Trophoblast cell (in vitro differentiated cells and primary cell): ENCODE measurements at regions not wholly inside any gene's neighbourhood (a gene's known extent, or its start where the extent isn't known, plus 50 kb on each side); places are given as distances from the start of the nearest gene placed in this dataset.

Source experiments
- DNase-seq, 2 donors: peaks; one replicate each; pipeline ENCODE4 v3.0.0-alpha.2; 2016
- H2AFZ ChIP-seq: 2 replicates; pipeline ENCODE4 v1.6.1; 2013; ENCODE audit warnings: low read length, moderate library complexity, mild to moderate bottlenecking; ENCODE audit not compliant: insufficient read depth, poor library complexity
- H2AK5ac ChIP-seq: 2 replicates; pipeline ENCODE4 v1.6.1; 2013; ENCODE audit warnings: mild to moderate bottlenecking, low read length
- H2BK120ac ChIP-seq: 2 replicates; pipeline ENCODE4 v1.6.1; 2013; ENCODE audit warnings: low read length, mild to moderate bottlenecking, moderate library complexity; ENCODE audit not compliant: insufficient read depth, poor library complexity
- H2BK12ac ChIP-seq: 2 replicates; pipeline ENCODE4 v1.6.1; 2013; ENCODE audit warnings: mild to moderate bottlenecking, low read length, moderate library complexity
- H2BK5ac ChIP-seq: 2 replicates; pipeline ENCODE4 v1.6.1; 2013; ENCODE audit warnings: low read length, low read depth, moderate library complexity, mild to moderate bottlenecking; ENCODE audit not compliant: poor library complexity
- H3K14ac ChIP-seq: 2 replicates; pipeline ENCODE4 v1.6.1; 2013; ENCODE audit warnings: mild to moderate bottlenecking, low read length
- H3K18ac ChIP-seq: 2 replicates; pipeline ENCODE4 v1.6.1; 2013; ENCODE audit warnings: mild to moderate bottlenecking, low read length
- H3K23ac ChIP-seq: 2 replicates; pipeline ENCODE4 v1.6.1; 2013; ENCODE audit warnings: low read length
- H3K27ac ChIP-seq: 2 replicates; pipeline ENCODE4 v1.5.1; 2013; ENCODE audit warnings: low read depth, mild to moderate bottlenecking, inconsistent platforms, low read length, moderate library complexity
- H3K27me3 ChIP-seq: 2 replicates; pipeline ENCODE4 v1.6.1; 2013; ENCODE audit warnings: inconsistent platforms, mild to moderate bottlenecking, low read length, moderate library complexity; ENCODE audit not compliant: insufficient read depth
- H3K36me3 ChIP-seq, 2 experiments: 1 replicate in 1 of 2; 2 replicates in 1 of 2; pipeline ENCODE4 v1.6.1; 2013; ENCODE audit warnings: low read length in 2 of 2, mild to moderate bottlenecking in 2 of 2, moderate library complexity in 1 of 2; ENCODE audit not compliant: insufficient read depth in 2 of 2, control insufficient read depth in 1 of 2
- H3K4ac ChIP-seq: 2 replicates; pipeline ENCODE4 v1.6.1; 2013; ENCODE audit warnings: low read depth, mild to moderate bottlenecking, low read length, moderate library complexity
- H3K4me1 ChIP-seq, 2 experiments: 1 replicate in 1 of 2; 2 replicates in 1 of 2; pipeline ENCODE4 v1.6.1; 2013; ENCODE audit warnings: low read length in 2 of 2, mild to moderate bottlenecking in 2 of 2, moderate library complexity in 1 of 2; ENCODE audit not compliant: insufficient read depth in 2 of 2, control insufficient read depth in 1 of 2
- H3K4me2 ChIP-seq: 2 replicates; pipeline ENCODE4 v1.6.1; 2013; ENCODE audit warnings: inconsistent platforms, mild to moderate bottlenecking, low read length, moderate library complexity
- H3K4me3 ChIP-seq: 2 replicates; pipeline ENCODE4 v1.5.1; 2013; ENCODE audit warnings: mild to moderate bottlenecking, low read depth, low read length, inconsistent platforms
- H3K79me1 ChIP-seq: one replicate; pipeline ENCODE4 v1.6.1; 2013; ENCODE audit warnings: low read length
- H3K79me2 ChIP-seq: 2 replicates; pipeline ENCODE4 v1.6.1; 2013; ENCODE audit warnings: low read length, mild to moderate bottlenecking; ENCODE audit not compliant: control insufficient read depth, insufficient read depth, poor library complexity
- H3K9ac ChIP-seq: 2 replicates; pipeline ENCODE4 v1.6.1; 2013; ENCODE audit warnings: mild to moderate bottlenecking, low read length
- H3K9me3 ChIP-seq: 2 replicates; pipeline ENCODE4 v1.6.1; 2013; ENCODE audit warnings: low read depth, mild to moderate bottlenecking, control low read depth, inconsistent platforms, low read length; ENCODE audit not compliant: insufficient read depth
- H4K12ac ChIP-seq: 2 replicates; pipeline ENCODE4 v1.6.1; 2013; ENCODE audit warnings: low read depth, mild to moderate bottlenecking, low read length, moderate library complexity
- H4K8ac ChIP-seq: 2 replicates; pipeline ENCODE4 v1.6.1; 2013; ENCODE audit warnings: low read depth, mild to moderate bottlenecking, low read length, moderate library complexity
- H4K91ac ChIP-seq: one replicate; pipeline ENCODE4 v1.6.1; 2013; ENCODE audit warnings: low read depth, mild to moderate bottlenecking, low read length, moderate library complexity
- WGBS: extraction: QIAGEN DNeasy Blood & Tissue Kit; methylation state at CpG from one replicate; pipeline ENCODE4 v1.1.7; 2013; ENCODE audit warnings: missing lambda C conversion rate; ENCODE audit not compliant: insufficient read length, insufficient coverage; ENCODE audit errors: extremely low coverage; 5-methylcytosine and 5-hydroxymethylcytosine counted together

GRCh38 chr12:124418791-124419190 lies 123.9 kb downstream of the RFLNA start:
- Histone ChIP-seq H2BK5ac (no peak overlapping the region), H3K36me3 (peaks cover 66 to 69% of the 10 kb centered on the region in 2 experiments)
- WGBS = no CpG with 5 or more reads among the region's 15 CpGs

GRCh38 chr12:124418156-124418555 lies 123.3 kb downstream of the RFLNA start:
- no peak for DNase-seq
- H4K12ac ChIP-seq = no peak overlapping the region
- H3K79me1 ChIP-seq = no peaks in the 10 kb centered on the region
- no peak overlapping the region for H4K8ac ChIP-seq
- H2AFZ ChIP-seq = no peak overlapping the region
- H3K4me1 ChIP-seq = peaks cover 0 to 4% of the 10 kb centered on the region in 2 experiments
- peaks cover 4% of the 10 kb centered on the region for H3K9me3 ChIP-seq
- WGBS = no CpG with 5 or more reads among the region's 13 CpGs
- no peak overlapping the region for H2BK12ac ChIP-seq
- H2AK5ac ChIP-seq = no peak overlapping the region
- H3K14ac ChIP-seq = no peak overlapping the region
- no peaks in the 10 kb centered on the region for H3K27me3 ChIP-seq
- no peak overlapping the region for H3K27ac ChIP-seq
- no peak overlapping the region for H4K91ac ChIP-seq
- no peaks in the 10 kb centered on the region for H3K79me2 ChIP-seq
- no peak overlapping the region for H3K4ac ChIP-seq
- no peak overlapping the region for H3K9ac ChIP-seq
- H2BK120ac ChIP-seq = no peak overlapping the region
- H3K4me2 ChIP-seq = no peak overlapping the region
- no peak overlapping the region for H3K4me3 ChIP-seq
- H3K23ac ChIP-seq = no peak overlapping the region
- no peak overlapping the region for H3K18ac ChIP-seq
- peaks cover 63 to 68% of the 10 kb centered on the region in 2 experiments for H3K36me3 ChIP-seq
- H2BK5ac ChIP-seq = no peak overlapping the region

More at GRCh38 chr12:124418791-124419190, 123.9 kb downstream of the RFLNA start:
- Histone ChIP-seq H3K4ac (no peak overlapping the region), H3K79me1 (no peaks in the 10 kb centered on the region), H3K4me2 (no peak overlapping the region), H3K4me1 (peaks cover 0 to 4% of the 10 kb centered on the region in 2 experiments), H2BK12ac (no peak overlapping the region), H4K12ac (no peak overlapping the region), H2AFZ (no peak overlapping the region), H2BK120ac (no peak overlapping the region), H3K4me3 (no peak overlapping the region), H3K9me3 (peaks cover 4% of the 10 kb centered on the region), H3K23ac (no peak overlapping the region), H3K27me3 (no peaks in the 10 kb centered on the region), H2AK5ac (no peak overlapping the region), H3K9ac (no peak overlapping the region), H3K14ac (no peak overlapping the region), H3K18ac (no peak overlapping the region), H3K27ac (no peak overlapping the region), H4K91ac (no peak overlapping the region), H3K79me2 (no peaks in the 10 kb centered on the region), H4K8ac (no peak overlapping the region)
- DNase-seq = no peak

GRCh38 chr12:124416516-124417395 lies 121.9 kb downstream of the RFLNA start:
- Histone ChIP-seq H3K23ac (no peak overlapping the region), H3K4ac (no peak overlapping the region), H3K27ac (no peak overlapping the region), H4K12ac (no peak overlapping the region), H2BK120ac (no peak overlapping the region), H3K4me1 (peaks cover 0 to 2% of the 10 kb centered on the region in 2 experiments), H2BK5ac (no peak overlapping the region), H2BK12ac (no peak overlapping the region), H3K4me3 (no peak overlapping the region), H2AK5ac (no peak overlapping the region), H3K79me2 (no peaks in the 10 kb centered on the region), H3K27me3 (no peaks in the 10 kb centered on the region), H2AFZ (no peak overlapping the region), H3K14ac (no peak overlapping the region), H4K8ac (no peak overlapping the region), H3K9ac (no peak overlapping the region), H3K4me2 (no peak overlapping the region), H3K9me3 (peaks cover 4% of the 10 kb centered on the region), H3K36me3 (peaks cover 69 to 70% of the 10 kb centered on the region in 2 experiments), H3K18ac (no peak overlapping the region), H3K79me1 (no peaks in the 10 kb centered on the region), H4K91ac (no peak overlapping the region)
- no peak for DNase-seq
- no CpG with 5 or more reads among the region's 59 CpGs for WGBS

- Histone ChIP-seq H3K79me2 (no peaks in the 10 kb centered on the region), H3K79me1 (no peaks in the 10 kb centered on the region), H2BK120ac (no peak overlapping the region), H3K4me2 (no peak overlapping the region), H2AK5ac (no peak overlapping the region), H3K4me1 (peaks cover 2% of the 10 kb centered on the region in 2 experiments), H3K27me3 (no peaks in the 10 kb centered on the region), H3K9ac (no peak overlapping the region), H4K8ac (no peak overlapping the region), H3K4me3 (no peak overlapping the region), H2BK12ac (no peak overlapping the region), H2AFZ (no peak overlapping the region), H4K91ac (no peak overlapping the region), H3K14ac (no peak overlapping the region), H4K12ac (no peak overlapping the region), H3K18ac (no peak overlapping the region), H3K23ac (no peak overlapping the region), H3K4ac (no peak overlapping the region), H2BK5ac (no peak overlapping the region), H3K9me3 (peaks cover 4% of the 10 kb centered on the region), H3K27ac (no peak overlapping the region), H3K36me3 (peaks cover 55 to 56% of the 10 kb centered on the region in 2 experiments)
- no CpG with 5 or more reads among the region's 9 CpGs for WGBS
- DNase-seq = no peak
Measured at GRCh38 chr12:124415064-124415463, 120.2 kb downstream of the RFLNA start.
